ENCODE measurements at regions not wholly inside any gene's neighbourhood (a gene's known extent, or its start where the extent isn't known, plus 50 kb on each side); places are given as distances from the start of the nearest gene placed in this dataset.

- H3K4me3 ChIP-seq (ENCODE audit: low read depth in 2 of 2, low read length in 1 of 2), result no peak overlapping the region
- H3K9me2 ChIP-seq, result no peaks in the 10 kb centered on the region
- no peak overlapping the region for H3K4me2 ChIP-seq
- no peaks in the 10 kb centered on the region for H3F3A ChIP-seq (replicated peaks; ENCODE audit: insufficient read depth)
- no peaks in the 10 kb centered on the region for H4K20me1 ChIP-seq (ENCODE audit: insufficient read depth)
- no peak for DNase-seq
- no peaks in the 10 kb centered on the region for H3K79me2 ChIP-seq (ENCODE audit: insufficient read depth)
- POLR2A ChIA-PET, result no interaction called here
- H3K27me3 ChIP-seq (ENCODE audit: insufficient read depth), result no peaks in the 10 kb centered on the region
- WGBS (ENCODE audit: low lambda C conversion rate), result 0% methylated on average over 1 of the region's 1 CpG
- H2AFZ ChIP-seq (ENCODE audit: low read depth), result no peak overlapping the region
- CTCF ChIA-PET, result interaction anchor here (1.1 kb wide), 1 partner anchor 13 kb away, joined by 3 read pairs; no protein-coding TSS in a partner anchor
- H3K4me1 ChIP-seq (ENCODE audit: control insufficient read depth in 1 of 2, insufficient read depth in 2 of 2, low read depth in 1 of 2, low read length in 1 of 2), result no peaks in the 10 kb centered on the region
- TF ChIP-seq MEF2A (IDR thresholded peaks at IDR 0.05; ENCODE audit: borderline replicate concordance, low read depth), result no peak
- TF ChIP-seq SMC3 (IDR thresholded peaks at IDR 0.05; ENCODE audit: low read depth, low read length), result no peak
- TF ChIP-seq USF2 (IDR thresholded peaks at IDR 0.05; ENCODE audit: borderline replicate concordance, low read depth, low read length), result no peak
- TF ChIP-seq FOXJ3 (CRISPR knock-in tag; IDR thresholded peaks at IDR 0.05), result no peak
- TF ChIP-seq TEAD4 (IDR thresholded peaks at IDR 0.05; ENCODE audit: borderline replicate concordance, insufficient read depth), result no peak
- TF ChIP-seq TAF1 (IDR thresholded peaks at IDR 0.05; ENCODE audit: borderline replicate concordance, low read depth, low read length), result no peak
- no peak for TF ChIP-seq RCOR1 (IDR thresholded peaks at IDR 0.05; ENCODE audit: low read length)
- TF ChIP-seq EP300 (IDR thresholded peaks at IDR 0.05; ENCODE audit: borderline replicate concordance in 1 of 2, low read depth in 1 of 2, low read length in 1 of 2), result no peak
- no peak for TF ChIP-seq REST (IDR thresholded peaks at IDR 0.05; ENCODE audit: low read depth, low read length)
- TF ChIP-seq TCF12 (IDR thresholded peaks at IDR 0.05), result no peak
- no peaks in the 10 kb centered on the region for H3K36me3 ChIP-seq (replicated peaks in 1 of 2; ENCODE audit: control insufficient read depth in 1 of 2, insufficient read depth in 2 of 2, low read length in 1 of 2)
- no peaks in the 10 kb centered on the region; the same call in 1 of the 2 replicates for H3K9me3 ChIP-seq
- H3K27ac ChIP-seq (ENCODE audit: low read depth in 2 of 2, low read length in 1 of 2), result no peak overlapping the region
- H3K9ac ChIP-seq, result no peak overlapping the region
These were observed 366.9 kb downstream of the RSL24D1 start for GRCh38 chr15:54829821-54830220.

DNA sequence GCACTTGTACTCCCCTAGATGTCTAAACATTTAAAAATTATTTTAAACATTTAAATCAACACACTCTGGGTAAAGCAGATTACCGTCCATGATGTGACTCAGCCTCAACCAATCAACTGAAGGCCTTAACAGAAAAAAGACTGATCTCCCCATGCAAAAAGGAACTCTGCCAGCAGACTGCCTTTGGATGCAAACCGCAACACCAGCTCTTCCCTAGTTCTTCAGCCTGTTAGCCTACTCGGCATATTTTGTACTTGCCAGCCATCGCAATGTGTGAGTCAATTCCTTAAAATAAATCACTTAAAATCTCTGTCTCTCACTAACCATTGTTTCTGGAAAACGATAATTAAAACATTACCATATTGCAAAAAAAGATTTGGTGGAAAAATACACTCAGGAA, 375.9 kb downstream of the RSL24D1 start:
- no peaks in the 10 kb centered on the region for H3F3A ChIP-seq (replicated peaks; ENCODE audit: insufficient read depth)
- no peaks in the 10 kb centered on the region for H3K9me3 ChIP-seq
- H2AFZ ChIP-seq (ENCODE audit: low read depth), result no peak overlapping the region
- 5% methylated on average over 5 of the region's 5 CpGs for WGBS (ENCODE audit: low lambda C conversion rate)
- no peak for DNase-seq
- no peaks in the 10 kb centered on the region for H3K9me2 ChIP-seq
- H3K4me3 ChIP-seq (ENCODE audit: low read depth in 2 of 2, low read length in 1 of 2), result no peak overlapping the region
- ChIA-PET CTCF (no interaction called here), POLR2A (no interaction called here)
- H3K36me3 ChIP-seq (replicated peaks in 1 of 2; ENCODE audit: control insufficient read depth in 1 of 2, insufficient read depth in 2 of 2, low read length in 1 of 2), result no peaks in the 10 kb centered on the region
- H3K4me2 ChIP-seq, result no peak overlapping the region
- no peaks in the 10 kb centered on the region for H3K4me1 ChIP-seq (ENCODE audit: control insufficient read depth in 1 of 2, insufficient read depth in 2 of 2, low read depth in 1 of 2, low read length in 1 of 2)
- H3K27me3 ChIP-seq (ENCODE audit: insufficient read depth), result no peaks in the 10 kb centered on the region
- H3K79me2 ChIP-seq (ENCODE audit: insufficient read depth), result no peaks in the 10 kb centered on the region
- no peaks in the 10 kb centered on the region for H4K20me1 ChIP-seq (ENCODE audit: insufficient read depth)
- no peak overlapping the region for H3K27ac ChIP-seq (ENCODE audit: low read depth in 2 of 2, low read length in 1 of 2)
- no peak overlapping the region for H3K9ac ChIP-seq
- TF ChIP-seq TAF1 (IDR thresholded peaks at IDR 0.05; ENCODE audit: borderline replicate concordance, low read depth, low read length), result no peak
- no peak for TF ChIP-seq FOSL2 (IDR thresholded peaks at IDR 0.05; ENCODE audit: borderline replicate concordance, low read depth)
- no peak for TF ChIP-seq RAD21 (IDR thresholded peaks at IDR 0.05; ENCODE audit: low read length)
- no peak for TF ChIP-seq POLR2AphosphoS5 (IDR thresholded peaks at IDR 0.05; ENCODE audit: low read depth, low read length)
- no peak for TF ChIP-seq EP300 (IDR thresholded peaks at IDR 0.05; ENCODE audit: borderline replicate concordance in 1 of 2, low read depth in 1 of 2, low read length in 1 of 2)
- TF ChIP-seq PBX3 (IDR thresholded peaks at IDR 0.05), result no peak
- TF ChIP-seq YY1 (IDR thresholded peaks at IDR 0.05; ENCODE audit: low read depth), result no peak
- TF ChIP-seq TEAD4 (IDR thresholded peaks at IDR 0.05; ENCODE audit: borderline replicate concordance, insufficient read depth), result no peak
- no peak for TF ChIP-seq REST (IDR thresholded peaks at IDR 0.05; ENCODE audit: low read depth, low read length)
- TF ChIP-seq, protein P1, sequence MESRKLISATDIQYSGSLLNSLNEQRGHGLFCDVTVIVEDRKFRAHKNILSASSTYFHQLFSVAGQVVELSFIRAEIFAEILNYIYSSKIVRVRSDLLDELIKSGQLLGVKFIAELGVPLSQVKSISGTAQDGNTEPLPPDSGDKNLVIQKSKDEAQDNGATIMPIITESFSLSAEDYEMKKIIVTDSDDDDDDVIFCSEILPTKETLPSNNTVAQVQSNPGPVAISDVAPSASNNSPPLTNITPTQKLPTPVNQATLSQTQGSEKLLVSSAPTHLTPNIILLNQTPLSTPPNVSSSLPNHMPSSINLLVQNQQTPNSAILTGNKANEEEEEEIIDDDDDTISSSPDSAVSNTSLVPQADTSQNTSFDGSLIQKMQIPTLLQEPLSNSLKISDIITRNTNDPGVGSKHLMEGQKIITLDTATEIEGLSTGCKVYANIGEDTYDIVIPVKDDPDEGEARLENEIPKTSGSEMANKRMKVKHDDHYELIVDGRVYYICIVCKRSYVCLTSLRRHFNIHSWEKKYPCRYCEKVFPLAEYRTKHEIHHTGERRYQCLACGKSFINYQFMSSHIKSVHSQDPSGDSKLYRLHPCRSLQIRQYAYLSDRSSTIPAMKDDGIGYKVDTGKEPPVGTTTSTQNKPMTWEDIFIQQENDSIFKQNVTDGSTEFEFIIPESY (IDR thresholded peaks at IDR 0.05; ENCODE audit: borderline replicate concordance, low read depth), result no peak
